ENCODE measurements at regions not wholly inside any gene's neighbourhood (a gene's known extent, or its start where the extent isn't known, plus 50 kb on each side); places are given as distances from the start of the nearest gene placed in this dataset.

GRCh38 chr2:65678779-65679391 is 246.5 kb upstream of the SPRED2 start:
- no peak for TF ChIP-seq CTCF (IDR thresholded peaks at IDR 0.05; ENCODE audit: low read length)
- no peak for TF ChIP-seq EZH2 (optimal IDR thresholded peaks at IDR 0.05; ENCODE audit: low read depth, low read length)
- no peak for TF ChIP-seq EZH2phosphoT487 (IDR thresholded peaks at IDR 0.05; ENCODE audit: low read length)
